KG1 (cell line): ENCODE measurements at regions not wholly inside any gene's neighbourhood (a gene's known extent, or its start where the extent isn't known, plus 50 kb on each side); places are given as distances from the start of the nearest gene placed in this dataset.
"Not testable (repeated sequence)": the region's sequence is repeated elsewhere in the genome, so short reads cannot be mapped to it uniquely, and the experiment has no call there.

ENCODE experiments used
- DNase-seq: peaks from one replicate; lab custom pipeline; 2025; lab: John Stamatoyannopoulos, UW

- DNase-seq = no peak
Measured at GRCh38 chr2:160550048-160550447, 56.4 kb upstream of the RBMS1 start.

- DNase-seq = no peak
Measured at GRCh38 chr2:160551259-160551658, 57.7 kb upstream of the RBMS1 start.

- no peak for DNase-seq
Measured at GRCh38 chr2:160555420-160556071, 61.9 kb upstream of the RBMS1 start.

- no peak for DNase-seq
Measured at GRCh38 chr2:160557903-160558302, 64.3 kb upstream of the RBMS1 start.

- no peak for DNase-seq
Measured at GRCh38 chr2:160558531-160558930, 64.9 kb upstream of the RBMS1 start.

GRCh38 chr2:160561551-160562295, 68.1 kb upstream of the RBMS1 start:
- DNase-seq = no peak

- DNase-seq = no peak
Measured at GRCh38 chr2:160562730-160563129, 69.1 kb upstream of the RBMS1 start.

GRCh38 chr2:160564591-160564990, 71.0 kb upstream of the RBMS1 start:
- no peak for DNase-seq

- DNase-seq = no peak
Measured at GRCh38 chr2:160565099-160565845, 71.7 kb upstream of the RBMS1 start.

- DNase-seq = no peak
Measured at GRCh38 chr2:160566717-160567116, 73.1 kb upstream of the RBMS1 start.

- DNase-seq = no peak
Measured at GRCh38 chr2:160568856-160569255, 75.2 kb upstream of the RBMS1 start.

- no peak for DNase-seq
Measured at GRCh38 chr2:160570376-160570775, 76.8 kb upstream of the RBMS1 start.

- DNase-seq = no peak
Measured at GRCh38 chr2:160574468-160575140, 81.0 kb upstream of the RBMS1 start.

- DNase-seq = no peak
Measured at GRCh38 chr2:160575368-160575767, 81.8 kb upstream of the RBMS1 start.

- DNase-seq = no peak
Measured at GRCh38 chr2:160576054-160576499, 82.5 kb upstream of the RBMS1 start.

GRCh38 chr2:160577081-160577480, 83.5 kb upstream of the RBMS1 start:
- not testable (repeated sequence) for DNase-seq

- no peak for DNase-seq
Measured at GRCh38 chr2:160581035-160581434, 87.4 kb upstream of the RBMS1 start.

- no peak for DNase-seq
Measured at GRCh38 chr2:160581448-160581847, 87.8 kb upstream of the RBMS1 start.

- no peak for DNase-seq
Measured at GRCh38 chr2:160582081-160582480, 88.5 kb upstream of the RBMS1 start.

- no peak for DNase-seq
Measured at GRCh38 chr2:160582490-160583145, 89.0 kb upstream of the RBMS1 start.

GRCh38 chr2:160583146-160583535, 89.5 kb upstream of the RBMS1 start:
- DNase-seq = no peak
